HS-27A (cell line): ENCODE measurements at regions not wholly inside any gene's neighbourhood (a gene's known extent, or its start where the extent isn't known, plus 50 kb on each side); places are given as distances from the start of the nearest gene placed in this dataset.

Source experiments
- DNase-seq: peaks from one replicate; pipeline ENCODE4 v3.0.0-alpha.2; 2012; ENCODE audit warnings: low read depth, missing footprints

DNA sequence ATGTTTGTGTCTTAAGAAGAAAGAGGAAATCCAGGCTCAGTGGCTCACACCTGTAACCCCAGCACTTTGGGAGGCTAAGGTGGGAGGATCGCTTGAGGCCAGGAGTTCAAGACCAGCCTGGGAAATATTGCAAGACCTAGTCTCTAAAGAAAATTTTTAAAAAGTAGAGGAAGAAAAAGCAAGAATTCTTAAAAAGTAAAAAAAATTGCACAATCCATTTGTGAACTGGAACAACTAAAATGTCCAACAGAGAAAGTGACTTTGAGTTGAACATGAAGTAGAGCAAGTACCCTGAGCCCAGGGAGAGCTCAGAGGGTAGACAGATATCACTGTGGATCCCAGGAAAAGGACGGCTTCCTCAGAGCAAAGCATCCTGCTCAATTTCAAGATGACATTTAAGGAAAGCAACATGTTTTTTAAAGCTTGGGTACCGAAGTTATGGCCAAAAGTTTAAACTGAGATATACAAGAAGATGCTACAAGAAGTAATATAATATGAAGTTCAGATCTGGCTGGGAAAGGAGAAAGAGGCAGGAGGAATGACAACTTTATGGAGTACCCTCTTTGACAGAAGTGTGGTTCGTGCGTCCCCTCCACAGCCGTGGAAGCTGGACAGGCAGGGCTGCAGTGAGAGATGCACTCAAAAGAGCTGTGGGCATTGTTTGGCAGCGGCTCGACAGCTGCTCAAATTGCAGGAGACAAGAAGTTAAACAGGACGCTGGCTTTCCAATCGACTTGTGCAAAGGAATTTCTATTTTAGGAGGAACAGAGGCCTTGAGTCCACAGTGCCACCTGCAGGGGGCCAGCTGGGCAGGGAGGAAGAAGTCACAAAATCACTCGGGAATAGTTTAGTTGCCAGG is 201.3 kb downstream of the JCAD start:
- DNase-seq: no peak

- no peak for DNase-seq
Observed at GRCh38 chr10:29856295-29856694, 203.1 kb downstream of the JCAD start.

DNA sequence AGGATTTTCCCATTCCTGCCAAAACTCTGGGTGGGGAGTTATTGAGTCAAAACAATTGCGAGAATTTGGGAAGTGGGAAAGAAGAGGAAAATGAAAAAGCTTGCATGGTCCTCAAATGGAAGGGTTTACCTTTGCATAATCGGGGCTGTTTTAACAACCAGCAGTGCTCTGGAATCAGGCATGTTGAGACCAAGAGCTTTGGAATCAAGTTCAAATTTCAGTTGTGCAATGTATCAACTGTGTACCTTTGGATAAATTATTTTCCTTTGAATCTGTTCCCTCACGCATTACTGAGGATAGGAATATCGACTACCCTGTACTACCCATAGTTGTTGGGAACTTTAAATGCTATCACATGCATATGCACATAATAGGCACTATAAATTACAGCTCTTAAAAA is 205.5 kb downstream of the JCAD start:
- no peak for DNase-seq

DNA sequence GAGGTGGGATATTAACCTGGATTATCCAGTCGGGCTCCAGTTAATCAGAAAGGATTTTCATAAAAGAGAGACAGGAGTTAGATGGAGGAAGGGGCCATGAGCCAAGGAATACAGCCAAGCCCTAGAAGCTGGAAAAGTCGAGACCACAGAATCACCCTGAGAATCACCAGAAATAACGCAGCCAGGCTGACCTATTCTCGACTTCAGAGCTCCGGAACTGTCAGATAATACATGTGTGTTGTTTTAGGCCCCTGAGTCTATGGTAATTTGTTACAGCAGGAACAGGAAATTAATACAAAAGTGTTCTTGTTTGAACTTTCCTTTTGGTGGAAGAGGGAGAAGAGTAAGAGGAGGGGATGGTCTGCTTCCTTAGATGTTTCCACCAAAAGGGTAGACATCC is 208.1 kb downstream of the JCAD start:
- no peak for DNase-seq

- DNase-seq: no peak
Observed at GRCh38 chr10:29850371-29850770, 209.0 kb downstream of the JCAD start.

GRCh38 chr10:29849886-29850285 is 209.5 kb downstream of the JCAD start:
- no peak for DNase-seq

GRCh38 chr10:29849126-29849833 is 210.1 kb downstream of the JCAD start:
- no peak for DNase-seq

GRCh38 chr10:29846881-29847280 is 212.1 kb upstream of the SVIL start:
- DNase-seq: no peak

GRCh38 chr10:29845166-29845565 is 210.4 kb upstream of the SVIL start:
- DNase-seq: no peak

DNA sequence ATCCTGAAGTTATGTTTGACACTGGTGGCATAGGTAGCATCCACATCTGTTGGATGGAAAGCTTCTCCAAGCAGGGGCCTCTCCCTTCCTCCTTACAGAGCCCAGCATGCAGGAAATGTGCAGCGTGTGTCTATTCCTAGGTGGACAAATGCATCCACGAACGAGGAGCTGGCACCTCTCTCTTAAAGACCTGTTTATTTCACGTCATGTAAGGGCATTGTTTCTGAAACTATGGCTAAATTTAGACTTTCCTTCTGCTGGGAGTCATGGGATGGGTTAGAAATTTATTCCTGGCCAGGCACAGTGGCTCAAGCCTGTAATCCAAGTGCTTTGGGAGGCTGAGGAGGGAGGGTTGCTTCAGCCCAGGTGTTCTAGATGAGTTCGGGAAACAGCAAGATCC is 208.4 kb upstream of the SVIL start:
- DNase-seq: no peak

GRCh38 chr10:29841724-29842649 is 207.2 kb upstream of the SVIL start:
- DNase-seq: no peak

- DNase-seq: no peak
Observed at GRCh38 chr10:29840516-29841276, 205.9 kb upstream of the SVIL start.

DNA sequence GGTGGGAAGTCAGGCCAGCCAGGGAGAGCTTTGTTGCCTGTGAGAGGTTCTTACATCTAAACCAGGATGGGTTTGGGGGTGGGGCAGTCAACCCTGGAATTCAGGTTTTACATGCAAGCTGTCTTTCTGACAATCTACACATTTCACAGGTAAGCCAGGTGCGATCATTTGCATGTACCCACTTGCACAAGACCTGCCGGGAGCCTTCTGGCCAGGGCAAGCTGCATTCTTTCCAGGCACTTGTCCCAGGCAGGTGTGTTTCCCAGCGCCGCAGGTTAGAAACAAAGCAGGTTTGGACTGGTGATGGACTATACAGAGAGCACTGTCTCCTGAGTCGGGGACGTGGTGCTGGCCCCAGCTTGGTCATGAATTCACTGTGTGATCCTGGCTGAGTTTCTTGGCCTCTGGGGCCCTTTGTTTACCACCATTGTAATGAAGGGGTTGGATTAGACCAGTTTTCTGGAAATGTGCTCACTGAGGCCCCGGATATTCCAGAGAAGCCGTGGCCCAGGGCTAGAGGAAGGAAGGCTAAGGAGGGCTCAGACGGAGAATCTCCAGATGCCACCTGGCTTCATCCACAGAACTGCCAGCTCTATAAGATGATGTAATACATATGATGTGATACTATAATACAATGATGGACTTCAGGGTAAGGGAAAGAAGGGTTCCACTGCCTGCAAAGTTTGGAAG is 205.2 kb upstream of the SVIL start:
- no peak for DNase-seq

- no peak for DNase-seq
Observed at GRCh38 chr10:29838539-29838938, 203.8 kb upstream of the SVIL start.

DNA sequence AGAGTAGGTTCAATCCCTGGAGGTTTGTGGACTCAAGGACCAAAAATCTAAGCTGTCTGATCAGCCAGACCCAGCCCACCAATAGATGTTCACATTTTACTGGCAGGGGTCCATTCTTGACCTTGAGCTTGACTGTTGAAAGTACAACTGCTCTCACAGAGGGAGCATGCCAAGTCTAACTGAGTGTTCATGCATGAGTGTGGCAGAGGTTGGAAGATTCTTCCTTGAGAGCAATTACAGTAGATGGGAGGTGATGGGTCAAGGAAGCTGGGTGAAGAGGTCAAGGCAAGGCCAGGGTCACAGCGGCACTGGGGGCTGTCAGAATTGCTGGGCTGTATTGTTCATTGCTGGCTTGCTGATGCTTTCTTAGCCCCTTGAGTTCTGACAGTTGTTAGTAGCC is 202.8 kb upstream of the SVIL start:
- DNase-seq: no peak

- DNase-seq: no peak
Observed at GRCh38 chr10:29836396-29836795, 201.6 kb upstream of the SVIL start.

- no peak for DNase-seq
Observed at GRCh38 chr10:29835055-29835454, 200.3 kb upstream of the SVIL start.

- no peak for DNase-seq
Observed at GRCh38 chr10:29830531-29831512, 196.1 kb upstream of the SVIL start.

DNA sequence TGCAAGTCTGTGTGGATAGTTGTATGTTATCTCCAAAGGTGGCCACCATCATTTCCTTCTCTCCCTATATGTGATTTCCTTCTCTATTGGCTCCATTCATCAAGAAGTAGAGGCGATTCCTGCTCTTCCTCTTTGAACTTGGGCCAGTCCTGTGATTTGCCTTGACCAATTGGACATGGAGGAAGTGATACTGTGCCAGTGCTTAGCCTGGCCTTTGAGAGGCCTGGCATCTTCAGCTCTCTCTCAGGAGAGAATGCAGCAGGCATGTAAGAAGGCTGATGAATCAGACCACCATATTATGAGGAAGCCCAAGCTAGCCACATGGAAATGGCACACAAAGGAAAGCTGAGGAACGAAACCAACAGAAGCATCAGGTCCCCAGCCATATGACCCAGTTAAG is 195.0 kb upstream of the SVIL start:
- DNase-seq: no peak

DNA sequence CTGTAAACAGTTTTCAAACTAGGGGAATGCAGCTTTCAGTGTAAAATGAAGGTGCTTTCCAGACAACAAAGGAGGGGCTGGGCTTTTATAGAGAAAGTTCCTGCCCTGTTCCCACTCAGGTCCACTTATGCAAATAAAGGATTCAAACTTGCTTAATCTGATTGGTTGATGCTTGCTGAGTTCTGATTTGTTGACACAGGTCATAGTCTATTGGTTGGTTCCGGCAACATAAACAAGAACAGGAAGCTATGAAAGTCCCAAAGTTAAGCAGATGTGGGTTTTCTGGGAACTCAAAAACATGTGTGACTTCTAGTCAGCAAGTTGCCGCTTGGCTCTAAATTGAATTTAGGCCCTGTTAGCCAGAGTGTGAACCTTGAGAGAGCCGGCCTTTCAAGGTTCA is 194.2 kb upstream of the SVIL start:
- DNase-seq: no peak
